Neural cell (in vitro differentiated cells): ENCODE measurements at regions not wholly inside any gene's neighbourhood (a gene's known extent, or its start where the extent isn't known, plus 50 kb on each side); places are given as distances from the start of the nearest gene placed in this dataset.

Source experiments
- H2AFZ ChIP-seq: fragments of 200-600, 300-800 bp; sonication (generic), shearing (Covaris generic); 2 replicates; pipeline ENCODE4 v1.6.0; 2014; ENCODE audit warnings: low read depth, mild to moderate bottlenecking, antibody characterized with exemption, low read length, moderate library complexity
- H3F3A ChIP-seq: fragments of 200-600 bp; shearing (Covaris generic); 2 replicates; pipeline ENCODE4 v1.6.1; 2016; ENCODE audit warnings: mild to moderate bottlenecking, moderate library complexity, mixed read lengths, antibody characterized with exemption, low read length; ENCODE audit not compliant: insufficient read depth, poor library complexity, severe bottlenecking
- H3K27ac ChIP-seq: fragments of 200-600, 300-800 bp; sonication (generic), shearing (Covaris generic); 2 replicates; pipeline ENCODE4 v1.5.1; 2014; ENCODE audit warnings: mild to moderate bottlenecking, low read length, moderate library complexity
- H3K27me3 ChIP-seq: fragments of 300-800, 200-600 bp; sonication (generic), shearing (Covaris generic); 2 replicates; pipeline ENCODE4 v1.6.0; 2014; ENCODE audit warnings: mild to moderate bottlenecking, low read depth, low read length, moderate library complexity; ENCODE audit not compliant: insufficient read depth
- H3K36me3 ChIP-seq: fragments of 300-800, 200-600 bp; sonication (generic), shearing (Covaris generic); 2 replicates; pipeline ENCODE4 v1.5.1; 2014; ENCODE audit warnings: mild to moderate bottlenecking, antibody characterized with exemption, low read length, moderate library complexity; ENCODE audit not compliant: insufficient read depth
- H3K4me2 ChIP-seq: fragments of 300-800, 200-600 bp; sonication (generic), shearing (Covaris generic); 2 replicates; pipeline ENCODE4 v1.6.0; 2014; ENCODE audit warnings: mild to moderate bottlenecking, low read length
- H3K4me3 ChIP-seq: fragments of 300-800, 200-600 bp; sonication (generic), shearing (Covaris generic); 2 replicates; pipeline ENCODE4 v1.5.1; 2014; ENCODE audit warnings: mild to moderate bottlenecking, low read length, moderate library complexity
- H3K79me2 ChIP-seq: fragments of 200-600 bp; shearing (Covaris generic); replicated peaks from 2 replicates; pipeline ENCODE4 v1.6.0; 2014; ENCODE audit warnings: mild to moderate bottlenecking, low read length, moderate library complexity; ENCODE audit not compliant: insufficient read depth
- H3K9ac ChIP-seq: fragments of 300-800, 200-600 bp; sonication (generic), shearing (Covaris generic); 2 replicates; pipeline ENCODE4 v1.6.1; 2016; ENCODE audit warnings: mild to moderate bottlenecking, low read length, mixed read lengths
- H3K9me2 ChIP-seq: fragments of 200-600 bp; shearing (Covaris generic); 2 replicates; pipeline ENCODE4 v1.6.1; 2016; ENCODE audit warnings: mild to moderate bottlenecking, low read length, mixed read lengths; ENCODE audit not compliant: insufficient read depth
- H3K9me3 ChIP-seq: fragments of 200-600, 300-800 bp; sonication (generic), shearing (Covaris generic); 2 replicates; pipeline ENCODE4 v1.6.1; 2016; ENCODE audit warnings: mild to moderate bottlenecking, mixed run types, low read length, moderate library complexity, mixed read lengths
- H4K20me1 ChIP-seq: fragments of 200-600 bp; shearing (Covaris generic); 2 replicates; pipeline ENCODE4 v1.6.1; 2016; ENCODE audit warnings: mild to moderate bottlenecking, mixed run types; ENCODE audit not compliant: insufficient read depth
- CTCF ChIP-seq: fragments of 450-650 bp; IDR thresholded peaks from 2 replicates; pipeline ENCODE4 v1.5.1; 2014; ENCODE audit warnings: antibody characterized with exemption, mild to moderate bottlenecking, moderate library complexity; ENCODE audit not compliant: poor library complexity, severe bottlenecking
- EP300 ChIP-seq: fragments of 450-650 bp; conservative IDR thresholded peaks from 2 replicates; pipeline ENCODE4 v1.6.1; 2014; ENCODE audit warnings: antibody characterized with exemption, mild to moderate bottlenecking, moderate library complexity; ENCODE audit not compliant: poor library complexity, severe bottlenecking
- EZH2 ChIP-seq: fragments of 200-600, 300-800 bp; shearing (Covaris generic), sonication (generic); IDR thresholded peaks from 2 replicates; pipeline ENCODE4 v1.6.1; 2014; ENCODE audit warnings: antibody characterized with exemption, low read length, borderline replicate concordance, mild to moderate bottlenecking; ENCODE audit not compliant: insufficient read depth, poor library complexity, severe bottlenecking
- MXI1 ChIP-seq: fragments of 450-650 bp; conservative IDR thresholded peaks from 2 replicates; pipeline ENCODE4 v1.6.1; 2014; ENCODE audit warnings: antibody characterized with exemption, mild to moderate bottlenecking; ENCODE audit not compliant: poor library complexity, severe bottlenecking
- POLR2AphosphoS5 ChIP-seq: IDR thresholded peaks from 2 replicates; pipeline ENCODE4 v1.6.1; 2012
- RAD21 ChIP-seq: fragments of 450-650 bp; conservative IDR thresholded peaks from 2 replicates; pipeline ENCODE4 v1.6.1; 2014; ENCODE audit warnings: antibody characterized with exemption, mild to moderate bottlenecking, moderate library complexity
- SMC3 ChIP-seq: fragments of 450-650 bp; conservative IDR thresholded peaks from 2 replicates; pipeline ENCODE4 v1.6.1; 2014; ENCODE audit warnings: antibody characterized with exemption, mild to moderate bottlenecking, moderate library complexity; ENCODE audit not compliant: poor library complexity
- TAF1 ChIP-seq: IDR thresholded peaks from 2 replicates; pipeline ENCODE4 v1.6.1; 2012; ENCODE audit warnings: low read depth
- TF ChIP-seq, protein P1 (sequence below): IDR thresholded peaks from 2 replicates; pipeline ENCODE4 v1.6.1; 2012; ENCODE audit warnings: borderline replicate concordance

DNA sequence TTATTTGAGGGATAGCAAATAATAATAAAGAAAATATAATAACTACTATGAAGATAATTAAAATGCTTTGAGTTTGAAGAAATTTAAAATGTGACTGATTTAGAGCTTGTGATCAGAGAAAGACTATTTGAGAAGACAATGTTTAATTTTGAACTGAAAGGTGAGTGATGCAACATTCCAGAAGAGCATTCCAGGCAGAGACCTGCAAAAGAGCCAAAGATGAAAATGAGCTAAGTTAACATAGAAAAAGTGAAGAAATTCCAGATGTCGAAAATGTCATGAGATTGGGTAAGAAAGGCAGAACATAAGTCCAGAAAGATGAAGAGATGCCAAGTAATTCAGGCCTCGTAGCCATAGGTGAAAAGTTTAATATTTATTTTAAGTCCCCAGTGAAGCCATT is 215.8 kb downstream of the FSIP2 start:
- no peaks in the 10 kb centered on the region for H3K79me2 ChIP-seq
- H3K27me3 ChIP-seq: no peaks in the 10 kb centered on the region
- H3F3A ChIP-seq: no peaks in the 10 kb centered on the region
- no peaks in the 10 kb centered on the region for H3K36me3 ChIP-seq
- no peaks in the 10 kb centered on the region for H3K9me3 ChIP-seq
- H4K20me1 ChIP-seq: no peaks in the 10 kb centered on the region
- TF ChIP-seq, protein P1, sequence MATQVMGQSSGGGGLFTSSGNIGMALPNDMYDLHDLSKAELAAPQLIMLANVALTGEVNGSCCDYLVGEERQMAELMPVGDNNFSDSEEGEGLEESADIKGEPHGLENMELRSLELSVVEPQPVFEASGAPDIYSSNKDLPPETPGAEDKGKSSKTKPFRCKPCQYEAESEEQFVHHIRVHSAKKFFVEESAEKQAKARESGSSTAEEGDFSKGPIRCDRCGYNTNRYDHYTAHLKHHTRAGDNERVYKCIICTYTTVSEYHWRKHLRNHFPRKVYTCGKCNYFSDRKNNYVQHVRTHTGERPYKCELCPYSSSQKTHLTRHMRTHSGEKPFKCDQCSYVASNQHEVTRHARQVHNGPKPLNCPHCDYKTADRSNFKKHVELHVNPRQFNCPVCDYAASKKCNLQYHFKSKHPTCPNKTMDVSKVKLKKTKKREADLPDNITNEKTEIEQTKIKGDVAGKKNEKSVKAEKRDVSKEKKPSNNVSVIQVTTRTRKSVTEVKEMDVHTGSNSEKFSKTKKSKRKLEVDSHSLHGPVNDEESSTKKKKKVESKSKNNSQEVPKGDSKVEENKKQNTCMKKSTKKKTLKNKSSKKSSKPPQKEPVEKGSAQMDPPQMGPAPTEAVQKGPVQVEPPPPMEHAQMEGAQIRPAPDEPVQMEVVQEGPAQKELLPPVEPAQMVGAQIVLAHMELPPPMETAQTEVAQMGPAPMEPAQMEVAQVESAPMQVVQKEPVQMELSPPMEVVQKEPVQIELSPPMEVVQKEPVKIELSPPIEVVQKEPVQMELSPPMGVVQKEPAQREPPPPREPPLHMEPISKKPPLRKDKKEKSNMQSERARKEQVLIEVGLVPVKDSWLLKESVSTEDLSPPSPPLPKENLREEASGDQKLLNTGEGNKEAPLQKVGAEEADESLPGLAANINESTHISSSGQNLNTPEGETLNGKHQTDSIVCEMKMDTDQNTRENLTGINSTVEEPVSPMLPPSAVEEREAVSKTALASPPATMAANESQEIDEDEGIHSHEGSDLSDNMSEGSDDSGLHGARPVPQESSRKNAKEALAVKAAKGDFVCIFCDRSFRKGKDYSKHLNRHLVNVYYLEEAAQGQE: no peak
- TF ChIP-seq EP300 (no peak), SMC3 (no peak), TAF1 (no peak), RAD21 (no peak), EZH2 (no peak), CTCF (no peak), POLR2AphosphoS5 (no peak), MXI1 (no peak)
- H3K4me3 ChIP-seq: no peak overlapping the region
- no peak overlapping the region for H2AFZ ChIP-seq
- no peaks in the 10 kb centered on the region for H3K9me2 ChIP-seq
- H3K4me2 ChIP-seq: no peak overlapping the region
- no peak overlapping the region for H3K9ac ChIP-seq
- no peak overlapping the region for H3K27ac ChIP-seq

DNA sequence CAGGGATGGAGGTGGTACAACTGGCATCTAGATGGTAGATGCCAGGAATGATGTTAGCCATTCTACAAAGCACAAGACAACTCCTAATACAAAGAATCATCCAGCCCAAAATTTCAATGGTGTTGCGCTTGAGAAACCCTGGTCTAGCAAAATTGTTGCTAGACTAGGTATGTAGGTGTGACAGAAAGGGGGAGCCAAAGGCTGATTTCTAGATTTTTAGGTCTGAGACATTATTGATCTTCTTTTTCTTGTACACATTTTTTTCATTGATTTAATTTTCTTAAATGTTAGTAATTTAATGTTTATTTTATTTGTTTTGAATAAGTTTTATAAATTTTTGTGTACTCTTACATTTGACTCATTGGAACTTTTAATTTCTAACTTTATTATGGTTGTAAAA is 216.4 kb downstream of the FSIP2 start:
- H3K9ac ChIP-seq: no peak overlapping the region
- H3K9me2 ChIP-seq: no peaks in the 10 kb centered on the region
- H3K36me3 ChIP-seq: no peaks in the 10 kb centered on the region
- H3K27me3 ChIP-seq: no peaks in the 10 kb centered on the region
- TF ChIP-seq TAF1 (no peak), SMC3 (no peak), MXI1 (no peak), CTCF (no peak), RAD21 (no peak), EP300 (no peak), EZH2 (no peak), POLR2AphosphoS5 (no peak)
- TF ChIP-seq, protein P1: no peak
- H3K4me3 ChIP-seq: no peak overlapping the region
- no peaks in the 10 kb centered on the region for H3K79me2 ChIP-seq
- H3F3A ChIP-seq: no peaks in the 10 kb centered on the region
- no peak overlapping the region for H3K27ac ChIP-seq
- H3K9me3 ChIP-seq: peaks cover under 1% of the 10 kb centered on the region
- no peak overlapping the region for H2AFZ ChIP-seq
- H3K4me2 ChIP-seq: no peak overlapping the region
- H4K20me1 ChIP-seq: no peaks in the 10 kb centered on the region
